GM21786 (cell line): ENCODE measurements at regions not wholly inside any gene's neighbourhood (a gene's known extent, or its start where the extent isn't known, plus 50 kb on each side); places are given as distances from the start of the nearest gene placed in this dataset.
"Not testable (repeated sequence)": the region's sequence is repeated elsewhere in the genome, so short reads cannot be mapped to it uniquely, and the experiment has no call there.

Experiments used
- ATAC-seq: cut with Tn5 transposase; IDR thresholded peaks from one replicate; pipeline ENCODE4 v1.9.1; 2021; ENCODE audit not compliant: unreplicated experiment

GRCh38 chr5:143635146-143635752 lies 176.7 kb upstream of the HMHB1 start:
- ATAC-seq: no peak

- no peak for ATAC-seq
Measured at GRCh38 chr5:143634689-143635088, 177.3 kb upstream of the HMHB1 start.

GRCh38 chr5:143629871-143630659 lies 181.9 kb upstream of the HMHB1 start:
- no peak for ATAC-seq

GRCh38 chr5:143625048-143625447 lies 186.9 kb upstream of the HMHB1 start:
- ATAC-seq: not testable (repeated sequence)

GRCh38 chr5:143624465-143624864 lies 187.5 kb upstream of the HMHB1 start:
- no peak for ATAC-seq

GRCh38 chr5:143619040-143619439 lies 192.9 kb upstream of the HMHB1 start:
- ATAC-seq: no peak

- no peak for ATAC-seq
Measured at GRCh38 chr5:143618141-143618540, 193.8 kb upstream of the HMHB1 start.

GRCh38 chr5:143614831-143615230 lies 197.1 kb upstream of the HMHB1 start:
- no peak for ATAC-seq

- no peak for ATAC-seq
Measured at GRCh38 chr5:143613329-143613728, 198.6 kb upstream of the HMHB1 start.

GRCh38 chr5:143610946-143611345 lies 201.0 kb upstream of the HMHB1 start:
- no peak for ATAC-seq

GRCh38 chr5:143606043-143606752 lies 202.7 kb upstream of the NR3C1 start:
- peak; percentile 59 for ATAC-seq

- ATAC-seq: peak; percentile 72
Measured at GRCh38 chr5:143605403-143606005, 202.0 kb upstream of the NR3C1 start.

GRCh38 chr5:143601917-143602333 lies 198.4 kb upstream of the NR3C1 start:
- no peak for ATAC-seq

GRCh38 chr5:143601357-143601756 lies 197.9 kb upstream of the NR3C1 start:
- no peak for ATAC-seq

GRCh38 chr5:143600396-143601075 lies 197.1 kb upstream of the NR3C1 start:
- ATAC-seq: no peak

- ATAC-seq: no peak
Measured at GRCh38 chr5:143599474-143599873, 196.0 kb upstream of the NR3C1 start.

GRCh38 chr5:143596824-143597223 lies 193.3 kb upstream of the NR3C1 start:
- ATAC-seq: no peak

- ATAC-seq: no peak
Measured at GRCh38 chr5:143594902-143595818, 191.7 kb upstream of the NR3C1 start.

GRCh38 chr5:143593723-143594122 lies 190.2 kb upstream of the NR3C1 start:
- peak; percentile 21 for ATAC-seq

GRCh38 chr5:143592648-143593047 lies 189.2 kb upstream of the NR3C1 start:
- ATAC-seq: peak; percentile 68
